ENCODE measurements at regions not wholly inside any gene's neighbourhood (a gene's known extent, or its start where the extent isn't known, plus 50 kb on each side); places are given as distances from the start of the nearest gene placed in this dataset.

DNA sequence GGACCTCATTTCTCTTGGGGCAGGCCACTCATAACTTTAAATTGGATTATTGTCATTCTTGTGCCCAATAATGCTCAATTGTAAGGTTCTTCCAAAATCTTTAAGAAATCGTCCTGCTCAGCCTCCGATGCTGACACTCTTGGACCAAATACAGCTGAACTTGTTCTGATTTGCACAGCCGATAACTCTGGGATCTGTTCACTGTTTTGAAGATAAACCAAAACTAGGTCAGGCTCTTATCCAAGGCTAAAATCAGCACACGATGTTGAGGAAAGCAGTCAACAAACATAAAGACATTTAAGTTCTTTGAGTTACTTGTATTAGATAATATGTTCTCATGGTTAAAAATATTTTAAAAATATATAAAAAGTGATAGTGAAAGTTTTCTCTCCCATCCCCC is 52.0 kb upstream of the NEO1 start:
- TF ChIP-seq CTCF (IDR thresholded peaks at IDR 0.05) (no peak), POLR2A (IDR thresholded peaks at IDR 0.05) (no peak)
